Thoracic aorta (tissue), 2 donors: ENCODE measurements at regions not wholly inside any gene's neighbourhood (a gene's known extent, or its start where the extent isn't known, plus 50 kb on each side); places are given as distances from the start of the nearest gene placed in this dataset.

Experiments
- ATAC-seq: fragments of 150-250 bp; one replicate; pipeline ENCODE4 v1.8.0; 2017; ENCODE audit warnings: low read depth; ENCODE audit not compliant: insufficient number of reproducible peaks, low FRiP score
- DNase-seq: peaks from one replicate; pipeline ENCODE4 v3.0.0-alpha.2; 2020; ENCODE audit warnings: low spot score
- H3K27ac ChIP-seq, 2 donors: fragments of 200-600 bp; sonication (generic); 1 replicate in 1 of 2; 2 replicates in 1 of 2; pipeline ENCODE4 v1.5.1; 2016; ENCODE audit warnings: mild to moderate bottlenecking in 2 of 2, moderate library complexity in 2 of 2
- H3K27me3 ChIP-seq: fragments of 200-600 bp; sonication (generic); replicated peaks from 2 replicates; pipeline ENCODE4 v1.6.0; 2016; ENCODE audit warnings: mild to moderate bottlenecking; ENCODE audit not compliant: insufficient read depth
- H3K36me3 ChIP-seq: fragments of 200-600 bp; sonication (generic); one replicate; pipeline ENCODE4 v1.5.1; 2016
- H3K4me1 ChIP-seq, 2 donors: fragments of 200-600 bp; sonication (generic); 1 replicate in 1 of 2; 2 replicates in 1 of 2; pipeline versions ENCODE4 v1.5.1 to v1.6.0; 2016; ENCODE audit warnings: low read depth in 2 of 2, mild to moderate bottlenecking in 1 of 2; ENCODE audit not compliant: control insufficient read depth in 1 of 2
- H3K4me3 ChIP-seq: fragments of 200-600 bp; sonication (generic); 2 replicates; pipeline ENCODE4 v1.5.1; 2016; ENCODE audit warnings: mild to moderate bottlenecking
- H3K9me3 ChIP-seq: fragments of 200-600 bp; sonication (generic); 2 replicates; pipeline ENCODE4 v1.5.1; 2016
- CTCF ChIP-seq: fragments of 200-600 bp; sonication (generic); IDR thresholded peaks from one replicate; pipeline ENCODE4 v1.5.1; 2019; ENCODE audit warnings: antibody characterized with exemption

GRCh38 chr2:120919771-120920453 is 184.2 kb downstream of the GLI2 start:
- TF ChIP-seq CTCF, result no peak
- Histone ChIP-seq H3K4me1 (peaks cover 22 to 51% of the 10 kb centered on the region in 2 donors), H3K27me3 (no peaks in the 10 kb centered on the region), H3K9me3 (no peaks in the 10 kb centered on the region), H3K36me3 (no peaks in the 10 kb centered on the region), H3K4me3 (peak overlapping the region; percentile 57), H3K27ac (peak overlapping the region; percentile 88 to 95)
- ATAC-seq, result peak; percentile 67
- DNase-seq, result no peak

DNA sequence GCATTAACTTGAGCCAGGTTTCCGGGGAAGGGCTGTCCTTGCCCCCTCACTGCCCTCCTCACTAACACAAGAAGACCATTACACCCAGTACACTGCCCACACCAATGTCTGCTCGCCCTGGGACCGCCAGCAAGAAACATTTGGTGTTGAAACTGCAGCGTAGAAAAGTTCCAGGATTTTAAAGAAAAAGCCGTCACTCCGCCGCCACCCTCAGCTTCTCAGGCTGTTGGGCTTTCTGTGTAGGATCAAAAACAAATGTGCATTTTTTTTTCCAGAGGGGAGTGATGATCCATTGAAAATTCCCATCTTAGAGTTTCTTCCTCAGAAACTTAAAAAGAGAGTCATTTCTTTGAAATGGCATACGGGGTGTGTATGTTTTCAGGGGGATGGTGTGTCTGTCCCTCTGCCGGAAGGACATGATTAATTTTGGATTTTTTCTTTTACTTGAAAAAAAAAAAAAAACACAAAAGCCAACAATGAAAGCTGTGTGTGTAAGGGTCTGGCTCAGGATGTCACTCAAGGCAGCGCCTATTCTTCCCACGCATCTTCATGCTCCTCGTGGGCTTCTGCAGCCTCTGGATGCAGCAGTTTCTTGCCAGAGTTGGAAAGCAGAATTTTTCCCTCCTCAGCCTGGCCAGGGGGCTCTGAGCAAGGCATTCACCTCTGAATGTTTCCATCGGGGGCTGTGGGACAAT is 184.9 kb downstream of the GLI2 start:
- Histone ChIP-seq H3K9me3 (no peaks in the 10 kb centered on the region), H3K4me3 (peak overlapping the region; percentile 57), H3K27me3 (no peaks in the 10 kb centered on the region), H3K4me1 (peaks cover 17 to 44% of the 10 kb centered on the region in 2 donors), H3K27ac (peak overlapping the region; percentile 88 to 95), H3K36me3 (no peaks in the 10 kb centered on the region)
- no peak for DNase-seq
- no peak for TF ChIP-seq CTCF
- ATAC-seq, result no peak

DNA sequence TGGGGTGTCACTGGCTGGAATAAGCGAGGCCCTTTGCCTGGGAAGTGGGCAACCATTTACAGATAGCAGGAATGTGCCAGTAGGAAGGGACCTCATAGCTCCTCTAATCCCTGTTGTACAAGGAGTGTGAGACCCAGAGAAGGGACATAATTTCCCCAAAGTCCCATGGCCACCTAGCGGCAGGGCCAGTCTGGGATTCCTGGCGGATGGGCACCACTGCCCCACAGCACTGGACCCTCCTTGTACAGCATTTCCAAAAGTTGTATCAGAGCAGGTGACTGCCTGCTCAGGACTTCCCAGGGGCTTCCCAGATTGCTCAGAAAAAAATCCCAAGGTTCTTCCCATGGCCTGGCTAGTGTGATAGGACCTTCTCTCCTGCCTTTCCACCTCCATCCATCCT is 185.8 kb downstream of the GLI2 start:
- Histone ChIP-seq H3K9me3 (no peaks in the 10 kb centered on the region), H3K27ac (peak overlapping the region; percentile 88 to 95), H3K4me1 (peaks cover 11 to 35% of the 10 kb centered on the region in 2 donors), H3K27me3 (no peaks in the 10 kb centered on the region), H3K4me3 (no peak overlapping the region), H3K36me3 (no peaks in the 10 kb centered on the region)
- ATAC-seq (no peak), DNase-seq (no peak)
- no peak for TF ChIP-seq CTCF

DNA sequence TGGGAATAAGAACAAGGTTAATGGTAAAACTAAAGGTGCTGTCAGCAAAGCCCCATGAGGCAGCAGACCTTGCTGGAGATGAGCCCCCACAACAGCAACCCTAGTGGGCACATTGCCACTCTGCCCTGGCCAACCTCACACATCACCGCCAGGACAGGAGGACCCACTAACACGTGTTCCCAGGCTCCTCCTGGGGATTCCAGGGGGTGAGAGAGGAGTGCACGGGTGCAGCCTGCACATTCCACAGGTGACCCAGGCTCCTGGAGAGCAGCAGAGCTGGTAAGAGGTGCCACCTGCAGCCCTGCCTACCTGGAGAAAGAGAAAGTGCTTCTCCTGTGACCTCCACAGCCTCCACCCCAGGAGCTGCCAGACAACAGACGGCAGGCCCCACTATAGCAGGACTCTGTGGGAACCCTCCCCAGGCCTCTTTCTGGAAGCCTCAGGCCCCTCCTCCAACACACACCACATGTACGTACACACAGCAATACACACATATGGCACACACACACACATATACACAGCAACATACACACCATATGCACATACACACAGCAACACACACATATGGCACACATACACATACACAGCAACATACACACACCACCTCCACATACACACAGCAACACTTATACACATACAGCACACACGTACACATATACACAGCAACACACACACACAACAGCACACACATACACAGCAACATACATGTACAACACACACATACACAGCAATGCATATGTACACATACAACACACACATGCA is 187.1 kb downstream of the GLI2 start:
- DNase-seq (no peak), ATAC-seq (no peak)
- H3K27me3 ChIP-seq, result no peaks in the 10 kb centered on the region
- no peaks in the 10 kb centered on the region for H3K36me3 ChIP-seq
- H3K4me1 ChIP-seq, result peaks cover 11 to 33% of the 10 kb centered on the region in 2 donors
- H3K9me3 ChIP-seq, result no peaks in the 10 kb centered on the region
- H3K4me3 ChIP-seq, result no peak overlapping the region
- H3K27ac ChIP-seq, result no peak overlapping the region
- TF ChIP-seq CTCF, result no peak

DNA sequence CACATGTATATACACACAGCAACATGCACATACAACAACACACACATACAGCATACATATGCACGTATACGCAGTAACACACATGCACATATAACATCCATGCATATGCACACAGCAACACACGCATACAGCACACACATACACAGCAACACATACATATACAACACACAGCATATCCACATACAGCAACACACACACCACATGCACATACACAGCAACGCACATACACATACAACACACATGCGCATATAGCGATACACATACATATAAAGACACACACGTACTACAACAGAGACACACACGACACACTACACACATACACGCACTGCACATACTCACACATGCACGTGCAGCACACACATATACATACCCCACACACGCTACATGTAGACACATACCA is 187.8 kb downstream of the GLI2 start:
- Histone ChIP-seq H3K27ac (no peak overlapping the region), H3K9me3 (no peaks in the 10 kb centered on the region), H3K36me3 (no peaks in the 10 kb centered on the region), H3K4me1 (peaks cover 11 to 33% of the 10 kb centered on the region in 2 donors), H3K27me3 (no peaks in the 10 kb centered on the region), H3K4me3 (no peak overlapping the region)
- DNase-seq (no peak), ATAC-seq (no peak)
- no peak for TF ChIP-seq CTCF
